HG03521 (cell line): ENCODE measurements at regions not wholly inside any gene's neighbourhood (a gene's known extent, or its start where the extent isn't known, plus 50 kb on each side); places are given as distances from the start of the nearest gene placed in this dataset.

Experiments
- ATAC-seq: cut with Tn5 transposase; IDR thresholded peaks from one replicate; pipeline ENCODE4 v1.9.1; 2021; ENCODE audit warnings: mild to moderate bottlenecking, moderate library complexity; ENCODE audit not compliant: unreplicated experiment

GRCh38 chr20:18992418-18992817 lies 178.8 kb downstream of the SCP2D1 start:
- ATAC-seq, result no peak

GRCh38 chr20:18995455-18995854 lies 181.9 kb downstream of the SCP2D1 start:
- no peak for ATAC-seq

GRCh38 chr20:18999086-18999485 lies 185.5 kb downstream of the SCP2D1 start:
- ATAC-seq, result no peak

GRCh38 chr20:19000078-19000477 lies 186.5 kb downstream of the SCP2D1 start:
- ATAC-seq, result no peak

- ATAC-seq, result no peak
Observed at GRCh38 chr20:19001177-19001576, 187.6 kb downstream of the SCP2D1 start.

- no peak for ATAC-seq
Observed at GRCh38 chr20:19003366-19004336, 190.1 kb downstream of the SCP2D1 start.

GRCh38 chr20:19004975-19005374 lies 191.4 kb downstream of the SCP2D1 start:
- no peak for ATAC-seq

GRCh38 chr20:19008497-19008896 lies 194.9 kb downstream of the SCP2D1 start:
- no peak for ATAC-seq

- no peak for ATAC-seq
Observed at GRCh38 chr20:19009081-19009688, 195.6 kb downstream of the SCP2D1 start.

- no peak for ATAC-seq
Observed at GRCh38 chr20:19012676-19013075, 199.1 kb downstream of the SCP2D1 start.

- no peak for ATAC-seq
Observed at GRCh38 chr20:19013907-19014306, 198.5 kb upstream of the SLC24A3 start.

- ATAC-seq, result no peak
Observed at GRCh38 chr20:19015351-19016139, 196.9 kb upstream of the SLC24A3 start.

- ATAC-seq, result no peak
Observed at GRCh38 chr20:19016140-19016497, 196.3 kb upstream of the SLC24A3 start.

- ATAC-seq, result no peak
Observed at GRCh38 chr20:19017104-19017690, 195.2 kb upstream of the SLC24A3 start.

- ATAC-seq, result no peak
Observed at GRCh38 chr20:19018881-19019280, 193.6 kb upstream of the SLC24A3 start.

GRCh38 chr20:19019734-19020364 lies 192.6 kb upstream of the SLC24A3 start:
- no peak for ATAC-seq

- ATAC-seq, result no peak
Observed at GRCh38 chr20:19021406-19022117, 190.9 kb upstream of the SLC24A3 start.

- no peak for ATAC-seq
Observed at GRCh38 chr20:19022118-19022575, 190.3 kb upstream of the SLC24A3 start.

GRCh38 chr20:19022791-19023448 lies 189.5 kb upstream of the SLC24A3 start:
- no peak for ATAC-seq
